ENCODE measurements at regions not wholly inside any gene's neighbourhood (a gene's known extent, or its start where the extent isn't known, plus 50 kb on each side); places are given as distances from the start of the nearest gene placed in this dataset.

GRCh38 chr12:105865886-105866285 is 272.9 kb downstream of the NUAK1 start:
- TF ChIP-seq CTCF (IDR thresholded peaks at IDR 0.05) (no peak), POLR2A (IDR thresholded peaks at IDR 0.05) (no peak), POLR2AphosphoS5 (IDR thresholded peaks at IDR 0.05; ENCODE audit: insufficient read depth in 1 of 2, low read depth in 1 of 2) (no peak)
